ENCODE measurements at regions not wholly inside any gene's neighbourhood (a gene's known extent, or its start where the extent isn't known, plus 50 kb on each side); places are given as distances from the start of the nearest gene placed in this dataset.

DNA sequence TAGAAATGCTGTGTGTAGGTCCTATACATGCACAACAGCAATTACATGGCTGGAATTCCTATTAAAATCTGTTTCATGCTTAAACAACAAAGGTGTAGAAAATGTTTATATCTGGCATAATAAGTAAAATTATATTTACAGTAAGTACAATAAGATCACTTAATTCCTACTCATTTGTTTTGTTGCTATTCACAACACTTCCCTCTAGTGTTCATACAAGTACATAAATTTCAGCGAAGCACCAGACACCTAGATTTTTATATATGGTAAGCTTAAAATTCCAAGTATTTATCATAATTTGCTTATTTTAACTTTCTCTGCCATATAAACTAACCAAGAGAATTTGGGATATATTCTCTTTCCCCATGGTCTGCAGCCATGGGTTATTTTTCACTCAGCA is 51.8 kb upstream of the ANK3 start (continued):
- TF ChIP-seq, protein P1, sequence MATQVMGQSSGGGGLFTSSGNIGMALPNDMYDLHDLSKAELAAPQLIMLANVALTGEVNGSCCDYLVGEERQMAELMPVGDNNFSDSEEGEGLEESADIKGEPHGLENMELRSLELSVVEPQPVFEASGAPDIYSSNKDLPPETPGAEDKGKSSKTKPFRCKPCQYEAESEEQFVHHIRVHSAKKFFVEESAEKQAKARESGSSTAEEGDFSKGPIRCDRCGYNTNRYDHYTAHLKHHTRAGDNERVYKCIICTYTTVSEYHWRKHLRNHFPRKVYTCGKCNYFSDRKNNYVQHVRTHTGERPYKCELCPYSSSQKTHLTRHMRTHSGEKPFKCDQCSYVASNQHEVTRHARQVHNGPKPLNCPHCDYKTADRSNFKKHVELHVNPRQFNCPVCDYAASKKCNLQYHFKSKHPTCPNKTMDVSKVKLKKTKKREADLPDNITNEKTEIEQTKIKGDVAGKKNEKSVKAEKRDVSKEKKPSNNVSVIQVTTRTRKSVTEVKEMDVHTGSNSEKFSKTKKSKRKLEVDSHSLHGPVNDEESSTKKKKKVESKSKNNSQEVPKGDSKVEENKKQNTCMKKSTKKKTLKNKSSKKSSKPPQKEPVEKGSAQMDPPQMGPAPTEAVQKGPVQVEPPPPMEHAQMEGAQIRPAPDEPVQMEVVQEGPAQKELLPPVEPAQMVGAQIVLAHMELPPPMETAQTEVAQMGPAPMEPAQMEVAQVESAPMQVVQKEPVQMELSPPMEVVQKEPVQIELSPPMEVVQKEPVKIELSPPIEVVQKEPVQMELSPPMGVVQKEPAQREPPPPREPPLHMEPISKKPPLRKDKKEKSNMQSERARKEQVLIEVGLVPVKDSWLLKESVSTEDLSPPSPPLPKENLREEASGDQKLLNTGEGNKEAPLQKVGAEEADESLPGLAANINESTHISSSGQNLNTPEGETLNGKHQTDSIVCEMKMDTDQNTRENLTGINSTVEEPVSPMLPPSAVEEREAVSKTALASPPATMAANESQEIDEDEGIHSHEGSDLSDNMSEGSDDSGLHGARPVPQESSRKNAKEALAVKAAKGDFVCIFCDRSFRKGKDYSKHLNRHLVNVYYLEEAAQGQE (IDR thresholded peaks at IDR 0.05; ENCODE audit: borderline replicate concordance) = peak; percentile 31; the same call in 1 of the 2 replicates
- TF ChIP-seq, protein P1 (CRISPR knock-in tag; IDR thresholded peaks at IDR 0.05; ENCODE audit: low read depth) = no peak
- 0 out of 2 replicates have a peak, but pooled peaks have one; percentile 18 for TF ChIP-seq SMC3 (conservative IDR thresholded peaks at IDR 0.05; ENCODE audit: insufficient read depth, low read depth, low read length)
- TF ChIP-seq, protein P2, sequence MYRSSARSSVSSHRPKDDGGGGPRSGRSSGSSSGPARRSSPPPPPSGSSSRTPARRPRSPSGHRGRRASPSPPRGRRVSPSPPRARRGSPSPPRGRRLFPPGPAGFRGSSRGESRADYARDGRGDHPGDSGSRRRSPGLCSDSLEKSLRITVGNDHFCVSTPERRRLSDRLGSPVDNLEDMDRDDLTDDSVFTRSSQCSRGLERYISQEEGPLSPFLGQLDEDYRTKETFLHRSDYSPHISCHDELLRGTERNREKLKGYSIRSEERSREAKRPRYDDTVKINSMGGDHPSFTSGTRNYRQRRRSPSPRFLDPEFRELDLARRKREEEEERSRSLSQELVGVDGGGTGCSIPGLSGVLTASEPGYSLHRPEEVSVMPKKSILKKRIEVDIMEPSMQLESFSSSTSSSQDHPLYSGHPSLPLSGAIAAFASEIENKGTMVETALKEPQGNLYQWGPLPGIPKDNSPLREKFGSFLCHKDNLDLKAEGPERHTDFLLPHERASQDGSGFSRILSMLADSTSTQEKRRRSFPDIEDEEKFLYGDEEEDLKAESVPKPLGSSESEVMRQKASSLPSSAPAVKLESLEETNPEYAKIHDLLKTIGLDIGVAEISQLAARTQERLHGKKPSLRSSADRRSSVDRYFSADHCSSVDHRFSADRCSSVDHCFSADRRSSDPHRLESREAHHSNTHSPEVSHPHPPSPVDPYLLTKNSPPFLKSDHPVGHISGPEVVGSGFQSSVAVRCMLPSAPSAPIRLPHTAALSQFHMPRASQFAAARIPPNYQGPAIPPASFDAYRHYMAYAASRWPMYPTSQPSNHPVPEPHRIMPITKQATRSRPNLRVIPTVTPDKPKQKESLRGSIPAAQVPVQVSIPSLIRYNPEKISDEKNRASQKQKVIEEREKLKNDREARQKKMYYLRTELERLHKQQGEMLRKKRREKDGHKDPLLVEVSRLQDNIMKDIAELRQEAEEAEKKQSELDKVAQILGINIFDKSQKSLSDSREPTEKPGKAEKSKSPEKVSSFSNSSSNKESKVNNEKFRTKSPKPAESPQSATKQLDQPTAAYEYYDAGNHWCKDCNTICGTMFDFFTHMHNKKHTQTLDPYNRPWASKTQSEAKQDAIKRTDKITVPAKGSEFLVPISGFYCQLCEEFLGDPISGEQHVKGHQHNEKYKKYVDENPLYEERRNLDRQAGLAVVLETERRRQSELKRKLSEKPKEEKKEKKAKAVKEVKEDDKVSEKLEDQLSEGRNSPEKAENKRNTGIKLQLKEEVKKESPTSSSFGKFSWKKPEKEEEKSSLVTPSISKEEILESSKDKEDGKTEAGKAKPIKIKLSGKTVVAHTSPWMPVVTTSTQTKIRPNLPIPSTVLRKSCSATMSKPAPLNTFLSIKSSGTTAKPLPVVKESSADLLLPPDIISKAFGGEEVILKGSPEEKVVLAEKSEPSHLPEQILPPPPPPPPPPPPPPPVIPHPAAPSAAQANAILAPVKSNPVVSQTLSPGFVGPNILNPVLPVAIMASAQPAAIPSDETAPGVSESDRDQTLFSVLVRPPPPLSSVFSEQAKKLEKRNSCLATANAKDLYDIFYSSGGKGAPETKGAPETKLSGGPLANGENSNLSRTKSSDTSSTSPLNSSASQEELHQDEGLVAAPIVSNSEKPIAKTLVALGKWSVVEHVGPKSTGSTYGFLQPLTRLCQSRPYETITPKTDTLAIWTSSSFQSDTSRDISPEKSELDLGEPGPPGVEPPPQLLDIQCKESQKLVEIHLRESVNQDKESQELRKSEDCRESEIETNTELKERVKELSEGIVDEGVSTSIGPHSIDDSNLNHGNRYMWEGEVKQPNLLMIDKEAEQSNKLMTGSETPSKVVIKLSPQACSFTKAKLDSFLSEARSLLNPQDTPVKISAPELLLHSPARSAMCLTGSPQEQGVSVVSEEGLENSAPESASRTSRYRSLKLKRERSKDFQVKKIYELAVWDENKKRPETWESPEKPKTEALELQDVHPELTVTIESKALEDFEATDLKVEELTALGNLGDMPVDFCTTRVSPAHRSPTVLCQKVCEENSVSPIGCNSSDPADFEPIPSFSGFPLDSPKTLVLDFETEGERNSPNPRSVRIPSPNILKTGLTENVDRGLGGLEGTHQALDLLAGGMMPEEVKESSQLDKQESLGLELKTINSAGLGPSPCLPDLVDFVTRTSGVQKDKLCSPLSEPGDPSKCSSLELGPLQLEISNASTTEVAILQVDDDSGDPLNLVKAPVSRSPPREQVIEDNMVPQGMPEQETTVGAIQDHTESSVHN (IDR thresholded peaks at IDR 0.05; ENCODE audit: borderline replicate concordance in 1 of 2, low read depth in 1 of 2) = no peak
- no peak for TF ChIP-seq ZKSCAN1 (IDR thresholded peaks at IDR 0.05; ENCODE audit: low read depth, low read length)
- TF ChIP-seq POLR2A (conservative IDR thresholded peaks at IDR 0.05) = no peak
- TF ChIP-seq, protein P3, sequence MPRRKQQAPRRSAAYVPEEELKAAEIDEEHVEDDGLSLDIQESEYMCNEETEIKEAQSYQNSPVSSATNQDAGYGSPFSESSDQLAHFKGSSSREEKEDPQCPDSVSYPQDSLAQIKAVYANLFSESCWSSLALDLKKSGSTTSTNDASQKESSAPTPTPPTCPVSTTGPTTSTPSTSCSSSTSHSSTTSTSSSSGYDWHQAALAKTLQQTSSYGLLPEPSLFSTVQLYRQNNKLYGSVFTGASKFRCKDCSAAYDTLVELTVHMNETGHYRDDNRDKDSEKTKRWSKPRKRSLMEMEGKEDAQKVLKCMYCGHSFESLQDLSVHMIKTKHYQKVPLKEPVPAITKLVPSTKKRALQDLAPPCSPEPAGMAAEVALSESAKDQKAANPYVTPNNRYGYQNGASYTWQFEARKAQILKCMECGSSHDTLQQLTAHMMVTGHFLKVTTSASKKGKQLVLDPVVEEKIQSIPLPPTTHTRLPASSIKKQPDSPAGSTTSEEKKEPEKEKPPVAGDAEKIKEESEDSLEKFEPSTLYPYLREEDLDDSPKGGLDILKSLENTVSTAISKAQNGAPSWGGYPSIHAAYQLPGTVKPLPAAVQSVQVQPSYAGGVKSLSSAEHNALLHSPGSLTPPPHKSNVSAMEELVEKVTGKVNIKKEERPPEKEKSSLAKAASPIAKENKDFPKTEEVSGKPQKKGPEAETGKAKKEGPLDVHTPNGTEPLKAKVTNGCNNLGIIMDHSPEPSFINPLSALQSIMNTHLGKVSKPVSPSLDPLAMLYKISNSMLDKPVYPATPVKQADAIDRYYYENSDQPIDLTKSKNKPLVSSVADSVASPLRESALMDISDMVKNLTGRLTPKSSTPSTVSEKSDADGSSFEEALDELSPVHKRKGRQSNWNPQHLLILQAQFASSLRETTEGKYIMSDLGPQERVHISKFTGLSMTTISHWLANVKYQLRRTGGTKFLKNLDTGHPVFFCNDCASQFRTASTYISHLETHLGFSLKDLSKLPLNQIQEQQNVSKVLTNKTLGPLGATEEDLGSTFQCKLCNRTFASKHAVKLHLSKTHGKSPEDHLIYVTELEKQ (CRISPR knock-in tag; IDR thresholded peaks at IDR 0.05) = no peak
- no peak for TF ChIP-seq NFXL1 (CRISPR knock-in tag; IDR thresholded peaks at IDR 0.05)
